ENCODE measurements at regions not wholly inside any gene's neighbourhood (a gene's known extent, or its start where the extent isn't known, plus 50 kb on each side); places are given as distances from the start of the nearest gene placed in this dataset.
"Not testable (repeated sequence)": the region's sequence is repeated elsewhere in the genome, so short reads cannot be mapped to it uniquely, and the experiment has no call there.

GRCh38 chr10:101280511-101280910 is 51.2 kb upstream of the LBX1 start:
- DNase-seq (ENCODE audit: low read depth, low spot score) = no peak

- not testable (repeated sequence) for DNase-seq (ENCODE audit: low read depth, low spot score)
These were observed 51.7 kb upstream of the LBX1 start for GRCh38 chr10:101280921-101281320.

GRCh38 chr10:101282947-101283346 is 53.7 kb upstream of the LBX1 start:
- DNase-seq (ENCODE audit: low read depth, low spot score) = no peak

GRCh38 chr10:101283762-101284100 is 54.5 kb upstream of the LBX1 start:
- no peak for DNase-seq (ENCODE audit: low read depth, low spot score)

- DNase-seq (ENCODE audit: low read depth, low spot score) = no peak
These were observed 55.0 kb upstream of the LBX1 start for GRCh38 chr10:101284101-101284743.

GRCh38 chr10:101284744-101285463 is 55.6 kb upstream of the LBX1 start:
- no peak for DNase-seq (ENCODE audit: low read depth, low spot score)

- no peak for DNase-seq (ENCODE audit: low read depth, low spot score)
These were observed 56.3 kb upstream of the LBX1 start for GRCh38 chr10:101285519-101286070.

GRCh38 chr10:101286248-101287046 is 57.2 kb upstream of the LBX1 start:
- no peak for DNase-seq (ENCODE audit: low read depth, low spot score)

- no peak for DNase-seq (ENCODE audit: low read depth, low spot score)
These were observed 58.1 kb upstream of the LBX1 start for GRCh38 chr10:101287183-101287996.

GRCh38 chr10:101287997-101288635 is 58.9 kb upstream of the LBX1 start:
- DNase-seq (ENCODE audit: low read depth, low spot score) = no peak

GRCh38 chr10:101289541-101289940 is 60.3 kb upstream of the LBX1 start:
- DNase-seq (ENCODE audit: low read depth, low spot score) = no peak

GRCh38 chr10:101290431-101290830 is 61.2 kb upstream of the LBX1 start:
- no peak for DNase-seq (ENCODE audit: low read depth, low spot score)

- DNase-seq (ENCODE audit: low read depth, low spot score) = no peak
These were observed 61.6 kb upstream of the LBX1 start for GRCh38 chr10:101290881-101291280.

- no peak for DNase-seq (ENCODE audit: low read depth, low spot score)
These were observed 62.3 kb upstream of the LBX1 start for GRCh38 chr10:101291331-101292193.

- DNase-seq (ENCODE audit: low read depth, low spot score) = no peak
These were observed 61.6 kb upstream of the BTRC start for GRCh38 chr10:101292194-101293006.

GRCh38 chr10:101293007-101293723 is 60.8 kb upstream of the BTRC start:
- no peak for DNase-seq (ENCODE audit: low read depth, low spot score)

GRCh38 chr10:101294109-101294508 is 59.9 kb upstream of the BTRC start:
- no peak for DNase-seq (ENCODE audit: low read depth, low spot score)

GRCh38 chr10:101295261-101295660 is 58.7 kb upstream of the BTRC start:
- no peak for DNase-seq (ENCODE audit: low read depth, low spot score)
